Natural killer cell (primary cell): ENCODE measurements at regions not wholly inside any gene's neighbourhood (a gene's known extent, or its start where the extent isn't known, plus 50 kb on each side); places are given as distances from the start of the nearest gene placed in this dataset.

Source experiments
- ATAC-seq, 3 donors: fragments of 150-1000 bp in 2 of 3; fragments of 200-7000 bp in 1 of 3; cut with Tn5 transposase; 1 replicate in 1 of 3; 2 replicates in 2 of 3; pipeline ENCODE4 v1.10.0; 2021; ENCODE audit warnings: mild to moderate bottlenecking in 2 of 3, moderate library complexity in 2 of 3
- DNase-seq, 2 donors: peaks; one replicate each; pipeline versions ENCODE4 v3.0.0 to v3.0.0-alpha.2; 2013 to 2021; ENCODE audit warnings: mixed read lengths in 1 of 2
- H3K27ac ChIP-seq: one replicate; pipeline ENCODE4 v1.5.1; 2013; ENCODE audit warnings: mild to moderate bottlenecking, low read length
- H3K27me3 ChIP-seq: one replicate; pipeline ENCODE4 v1.6.1; 2013; ENCODE audit warnings: low read length; ENCODE audit not compliant: control insufficient read depth, insufficient read depth
- H3K36me3 ChIP-seq: one replicate; pipeline ENCODE4 v1.6.1; 2013; ENCODE audit warnings: low read length; ENCODE audit not compliant: control insufficient read depth, insufficient read depth
- H3K4me1 ChIP-seq: one replicate; pipeline ENCODE4 v1.6.1; 2013; ENCODE audit warnings: low read length; ENCODE audit not compliant: control insufficient read depth, insufficient read depth
- H3K4me3 ChIP-seq: one replicate; pipeline ENCODE4 v1.5.1; 2013; ENCODE audit warnings: low read length
- H3K9me3 ChIP-seq: one replicate; pipeline ENCODE4 v1.6.1; 2013; ENCODE audit warnings: low read length; ENCODE audit not compliant: control insufficient read depth, insufficient read depth
- H3K27ac Mint-ChIP-seq, 2 donors: one replicate each; pipeline ENCODE4 v1.8.0; 2022; ENCODE audit warnings: mild to moderate bottlenecking in 2 of 2, mixed read lengths in 2 of 2, moderate library complexity in 1 of 2
- H3K27me3 Mint-ChIP-seq, 2 donors: one replicate each; pipeline ENCODE4 v1.8.0; 2022; ENCODE audit warnings: low read depth in 2 of 2, mixed read lengths in 2 of 2
- H3K36me3 Mint-ChIP-seq: one replicate; pipeline ENCODE4 v1.8.0; 2022; ENCODE audit warnings: mixed read lengths
- H3K4me1 Mint-ChIP-seq, 2 donors: one replicate each; pipeline ENCODE4 v1.8.0; 2022; ENCODE audit warnings: mixed read lengths in 2 of 2
- H3K4me3 Mint-ChIP-seq: one replicate; pipeline ENCODE4 v1.8.0; 2022; ENCODE audit warnings: mild to moderate bottlenecking, moderate library complexity, mixed read lengths
- H3K9me3 Mint-ChIP-seq, 2 donors: one replicate each; pipeline ENCODE4 v1.8.0; 2022; ENCODE audit warnings: mixed read lengths in 2 of 2
- CTCF ChIP-seq: fragments of 200-600 bp; IDR thresholded peaks from one replicate; pipeline ENCODE4 v1.8.0; 2022; ENCODE audit warnings: antibody characterized with exemption
- WGBS: methylation state at CpG from one replicate; pipeline ENCODE4 v1.1.7; 2013; ENCODE audit warnings: missing lambda C conversion rate; ENCODE audit not compliant: insufficient coverage; 5-methylcytosine and 5-hydroxymethylcytosine counted together
- intact Hi-C: fragments of 100-400 bp; cut with micrococcal nuclease; formaldehyde crosslinking; loops from one replicate; pipeline ENCODE4 v1.14.2; 2022

DNA sequence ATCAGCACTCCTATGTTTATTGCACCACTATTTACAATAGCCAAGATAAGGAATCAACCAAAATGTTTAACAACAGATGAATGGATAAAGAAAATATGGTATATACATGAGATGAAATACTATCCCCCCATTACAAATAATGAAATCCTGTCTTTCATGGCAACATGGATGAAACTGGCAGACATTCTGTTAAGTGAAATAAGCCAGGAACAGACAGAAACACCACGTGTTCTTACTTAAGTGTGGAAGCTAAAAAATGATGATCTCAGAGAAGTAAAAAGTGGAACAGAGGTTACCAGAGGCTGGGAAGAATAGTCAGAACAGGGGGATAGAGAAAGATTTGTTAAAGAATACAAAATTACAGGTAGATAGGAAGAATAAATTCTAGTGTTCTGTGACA is 113.7 kb upstream of the MDM1 start:
- peak overlapping the region; percentile 83 for H3K27ac ChIP-seq
- DNase-seq = no peak
- Mint-ChIP-seq H3K27ac (peak overlapping the region; percentile 87 to 90), H3K4me3 (peak overlapping the region; percentile 58), H3K27me3 (no peaks in the 10 kb centered on the region), H3K9me3 (peaks cover 0 to 3% of the 10 kb centered on the region in 2 donors), H3K36me3 (peaks cover 20% of the 10 kb centered on the region), H3K4me1 (peaks cover 97 to 100% of the 10 kb centered on the region in 2 donors)
- peaks cover 35% of the 10 kb centered on the region for H3K4me1 ChIP-seq
- no peaks in the 10 kb centered on the region for H3K27me3 ChIP-seq
- TF ChIP-seq CTCF = no peak
- no peaks in the 10 kb centered on the region for H3K9me3 ChIP-seq
- intact Hi-C loops = loop anchor here (2.0 to 5.0 kb wide), 2 partner anchors 15 to 36 kb away; no protein-coding TSS in a partner anchor
- ATAC-seq = no peak
- no peak overlapping the region for H3K4me3 ChIP-seq
- WGBS = 30% methylated on average over 1 of the region's 1 CpG
- no peaks in the 10 kb centered on the region for H3K36me3 ChIP-seq

DNA sequence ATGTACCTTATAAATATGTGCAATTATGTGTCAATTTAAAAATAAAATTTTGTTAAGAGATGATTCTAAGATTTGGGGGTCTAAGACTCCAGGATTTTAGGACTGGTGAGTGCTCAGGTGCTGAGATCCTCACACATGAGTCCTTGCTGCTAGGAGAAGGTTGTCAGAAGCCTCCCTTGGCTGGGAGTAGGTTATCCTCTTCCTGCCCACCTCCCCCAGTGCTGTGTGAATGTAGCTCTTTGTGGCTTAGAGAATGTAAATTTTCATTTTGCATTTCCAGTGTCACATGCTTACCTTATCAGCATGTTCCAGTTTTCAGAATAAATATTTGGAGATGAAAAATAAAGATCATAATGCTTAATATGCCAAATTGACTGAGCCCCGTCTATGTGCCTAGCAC is 114.2 kb upstream of the MDM1 start:
- Mint-ChIP-seq H3K27ac (peak overlapping the region; percentile 87 to 90), H3K4me1 (peaks cover 97 to 100% of the 10 kb centered on the region in 2 donors), H3K4me3 (peak overlapping the region; percentile 58), H3K9me3 (peaks cover 0 to 3% of the 10 kb centered on the region in 2 donors), H3K27me3 (no peaks in the 10 kb centered on the region), H3K36me3 (peaks cover 20% of the 10 kb centered on the region)
- 33% methylated on average over 1 of the region's 1 CpG for WGBS
- no peak overlapping the region for H3K4me3 ChIP-seq
- no peaks in the 10 kb centered on the region for H3K36me3 ChIP-seq
- TF ChIP-seq CTCF = no peak
- ATAC-seq (no peak), DNase-seq (no peak)
- H3K4me1 ChIP-seq = peaks cover 34% of the 10 kb centered on the region
- H3K9me3 ChIP-seq = no peaks in the 10 kb centered on the region
- intact Hi-C loops = loop anchor here (2.0 to 5.0 kb wide), 2 partner anchors 14 to 36 kb away; no protein-coding TSS in a partner anchor
- peak overlapping the region; percentile 83 for H3K27ac ChIP-seq
- no peaks in the 10 kb centered on the region for H3K27me3 ChIP-seq

- Histone ChIP-seq H3K4me3 (peak overlapping the region; percentile 23), H3K36me3 (no peaks in the 10 kb centered on the region), H3K27ac (peak overlapping the region; percentile 83), H3K9me3 (no peaks in the 10 kb centered on the region), H3K4me1 (peaks cover 38% of the 10 kb centered on the region), H3K27me3 (no peaks in the 10 kb centered on the region)
- H3K27me3 Mint-ChIP-seq = no peaks in the 10 kb centered on the region
- no peak for TF ChIP-seq CTCF
- H3K4me1 Mint-ChIP-seq = peaks cover 97 to 100% of the 10 kb centered on the region in 2 donors
- peaks cover 15% of the 10 kb centered on the region for H3K36me3 Mint-ChIP-seq
- 34% methylated on average over 6 of the region's 7 CpGs for WGBS
- DNase-seq (no peak), ATAC-seq (peak in 1 of 3 donors; percentile 10)
- H3K9me3 Mint-ChIP-seq = peaks cover 0 to 3% of the 10 kb centered on the region in 2 donors
- H3K27ac Mint-ChIP-seq = peak overlapping the region; percentile 87 to 90
- intact Hi-C loops = loop anchor here (2.0 to 5.0 kb wide), 2 partner anchors 14 to 35 kb away; no protein-coding TSS in a partner anchor
- H3K4me3 Mint-ChIP-seq = peak overlapping the region; percentile 89
These were observed 115.0 kb upstream of the MDM1 start for GRCh38 chr12:68446901-68447796.
